Vagina (tissue), 2 donors: ENCODE measurements at regions not wholly inside any gene's neighbourhood (a gene's known extent, or its start where the extent isn't known, plus 50 kb on each side); places are given as distances from the start of the nearest gene placed in this dataset.

Experiments
- DNase-seq, 2 donors: peaks; one replicate each; pipeline ENCODE4 v3.0.0-alpha.2; 2017; ENCODE audit errors: extremely low spot score in 2 of 2
- H3K27ac ChIP-seq: fragments of 200-600 bp; sonication (generic); one replicate; pipeline ENCODE4 v1.5.1; 2019
- H3K27me3 ChIP-seq: fragments of 200-600 bp; sonication (generic); one replicate; pipeline ENCODE4 v1.5.1; 2019
- H3K36me3 ChIP-seq, 2 donors: fragments of 200-600 bp; sonication (generic); one replicate each; pipeline ENCODE4 v1.5.1; 2017 to 2019
- H3K4me1 ChIP-seq: fragments of 200-600 bp; sonication (generic); one replicate; pipeline ENCODE4 v1.5.1; 2019
- H3K4me3 ChIP-seq, 2 donors: fragments of 200-600 bp; sonication (generic); 1 replicate in 1 of 2; 2 replicates in 1 of 2; pipeline ENCODE4 v1.5.1; 2016 to 2019
- H3K9me3 ChIP-seq: fragments of 200-600 bp; sonication (generic); one replicate; pipeline ENCODE4 v1.5.1; 2019
- POLR2A ChIP-seq, 2 donors: fragments of 450-650 bp; IDR thresholded peaks; one replicate each; pipeline ENCODE4 v1.6.1; 2017; ENCODE audit warnings: antibody characterized with exemption in 2 of 2, mild to moderate bottlenecking in 2 of 2, moderate library complexity in 2 of 2
- POLR2AphosphoS5 ChIP-seq, 2 donors: sonication (generic); formaldehyde crosslinking; IDR thresholded peaks; one replicate each; pipeline ENCODE4 v1.9.0; 2017; ENCODE audit warnings: antibody characterized with exemption in 2 of 2, mild to moderate bottlenecking in 2 of 2, low read depth in 1 of 2; ENCODE audit not compliant: insufficient read depth in 1 of 2
- intact Hi-C: fragments of 100-400 bp; cut with DNase I; formaldehyde crosslinking; loops from one replicate; pipeline ENCODE4 v1.15.1; 2023
- TF ChIP-seq, protein P1 (sequence below), 3 experiments: fragments of 450-650 bp in 2 of 3; fragments of 200-600 bp in 1 of 3; sonication (generic) in 1 of 3; IDR thresholded peaks; one replicate each; pipeline ENCODE4 v1.5.1; 2017 to 2019; ENCODE audit warnings: antibody characterized with exemption in 3 of 3, mild to moderate bottlenecking in 2 of 3, moderate library complexity in 2 of 3

DNA sequence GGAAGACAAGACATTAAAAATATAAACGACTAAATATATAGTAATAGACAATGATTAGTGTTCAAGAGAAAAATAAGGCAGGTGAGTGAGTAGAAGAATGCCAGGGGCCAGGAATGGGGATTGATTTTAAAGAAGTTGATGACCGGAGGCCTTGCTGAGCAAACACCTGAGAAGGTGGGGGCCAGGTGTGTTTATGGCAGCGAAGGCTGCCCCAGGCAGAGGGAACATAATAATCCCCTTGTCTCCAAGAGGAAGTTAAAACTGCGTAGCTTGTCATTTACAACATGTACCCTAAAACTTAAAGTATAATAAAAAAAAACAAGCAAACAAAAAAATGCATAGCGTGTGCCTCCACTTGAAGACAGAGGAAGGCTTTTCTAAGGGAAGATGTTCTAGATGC lies 220.3 kb downstream of the URB2 start:
- H3K4me3 ChIP-seq, result no peak overlapping the region
- peaks cover 16% of the 10 kb centered on the region for H3K4me1 ChIP-seq
- TF ChIP-seq POLR2A (IDR thresholded peaks at IDR 0.05), result no peak
- TF ChIP-seq, protein P1, sequence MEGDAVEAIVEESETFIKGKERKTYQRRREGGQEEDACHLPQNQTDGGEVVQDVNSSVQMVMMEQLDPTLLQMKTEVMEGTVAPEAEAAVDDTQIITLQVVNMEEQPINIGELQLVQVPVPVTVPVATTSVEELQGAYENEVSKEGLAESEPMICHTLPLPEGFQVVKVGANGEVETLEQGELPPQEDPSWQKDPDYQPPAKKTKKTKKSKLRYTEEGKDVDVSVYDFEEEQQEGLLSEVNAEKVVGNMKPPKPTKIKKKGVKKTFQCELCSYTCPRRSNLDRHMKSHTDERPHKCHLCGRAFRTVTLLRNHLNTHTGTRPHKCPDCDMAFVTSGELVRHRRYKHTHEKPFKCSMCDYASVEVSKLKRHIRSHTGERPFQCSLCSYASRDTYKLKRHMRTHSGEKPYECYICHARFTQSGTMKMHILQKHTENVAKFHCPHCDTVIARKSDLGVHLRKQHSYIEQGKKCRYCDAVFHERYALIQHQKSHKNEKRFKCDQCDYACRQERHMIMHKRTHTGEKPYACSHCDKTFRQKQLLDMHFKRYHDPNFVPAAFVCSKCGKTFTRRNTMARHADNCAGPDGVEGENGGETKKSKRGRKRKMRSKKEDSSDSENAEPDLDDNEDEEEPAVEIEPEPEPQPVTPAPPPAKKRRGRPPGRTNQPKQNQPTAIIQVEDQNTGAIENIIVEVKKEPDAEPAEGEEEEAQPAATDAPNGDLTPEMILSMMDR (IDR thresholded peaks at IDR 0.05), result no peak
- TF ChIP-seq POLR2AphosphoS5 (IDR thresholded peaks at IDR 0.05; ENCODE audit: insufficient read depth in 1 of 2, low read depth in 1 of 2), result no peak
- intact Hi-C loops, result no loop called here
- no peak overlapping the region for H3K27ac ChIP-seq
- DNase-seq, result no peak
- H3K9me3 ChIP-seq, result no peaks in the 10 kb centered on the region
- no peaks in the 10 kb centered on the region for H3K27me3 ChIP-seq
- H3K36me3 ChIP-seq, result no peaks in the 10 kb centered on the region

GRCh38 chr1:229848752-229849677 lies 218.0 kb upstream of the GALNT2 start:
- no peak for DNase-seq
- Histone ChIP-seq H3K4me1 (peaks cover 11% of the 10 kb centered on the region), H3K4me3 (no peak overlapping the region), H3K9me3 (no peaks in the 10 kb centered on the region), H3K36me3 (no peaks in the 10 kb centered on the region), H3K27me3 (no peaks in the 10 kb centered on the region), H3K27ac (no peak overlapping the region)
- TF ChIP-seq POLR2A (IDR thresholded peaks at IDR 0.05) (no peak), POLR2AphosphoS5 (IDR thresholded peaks at IDR 0.05; ENCODE audit: insufficient read depth in 1 of 2, low read depth in 1 of 2) (no peak)
- TF ChIP-seq, protein P1 (IDR thresholded peaks at IDR 0.05), result no peak
- intact Hi-C loops, result no loop called here

DNA sequence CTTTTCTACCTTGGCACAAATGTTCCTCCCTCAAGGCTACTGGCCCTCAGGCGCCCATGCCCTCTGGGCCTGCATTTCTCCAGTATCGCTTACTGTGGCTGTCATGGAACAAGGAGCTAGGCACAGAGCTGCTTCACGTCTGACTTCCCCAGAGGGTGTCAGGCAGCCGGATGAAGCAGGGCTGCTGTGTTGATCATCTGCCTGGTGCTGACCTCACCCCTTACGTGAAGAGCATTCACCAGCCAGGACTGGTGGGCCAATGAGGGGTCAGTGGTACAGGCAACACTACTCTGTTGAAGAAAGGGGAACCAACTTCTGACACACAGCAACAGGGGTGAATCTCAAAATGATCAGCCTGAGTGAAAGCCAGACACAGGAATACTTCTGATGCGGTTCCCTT lies 215.5 kb upstream of the GALNT2 start:
- no peak overlapping the region for H3K27ac ChIP-seq
- no peak overlapping the region for H3K4me3 ChIP-seq
- H3K36me3 ChIP-seq, result no peaks in the 10 kb centered on the region
- intact Hi-C loops, result no loop called here
- TF ChIP-seq POLR2AphosphoS5 (IDR thresholded peaks at IDR 0.05; ENCODE audit: insufficient read depth in 1 of 2, low read depth in 1 of 2), result no peak
- TF ChIP-seq, protein P1 (IDR thresholded peaks at IDR 0.05), result no peak
- TF ChIP-seq POLR2A (IDR thresholded peaks at IDR 0.05), result no peak
- H3K27me3 ChIP-seq, result no peaks in the 10 kb centered on the region
- H3K4me1 ChIP-seq, result no peaks in the 10 kb centered on the region
- no peak for DNase-seq
- H3K9me3 ChIP-seq, result no peaks in the 10 kb centered on the region

DNA sequence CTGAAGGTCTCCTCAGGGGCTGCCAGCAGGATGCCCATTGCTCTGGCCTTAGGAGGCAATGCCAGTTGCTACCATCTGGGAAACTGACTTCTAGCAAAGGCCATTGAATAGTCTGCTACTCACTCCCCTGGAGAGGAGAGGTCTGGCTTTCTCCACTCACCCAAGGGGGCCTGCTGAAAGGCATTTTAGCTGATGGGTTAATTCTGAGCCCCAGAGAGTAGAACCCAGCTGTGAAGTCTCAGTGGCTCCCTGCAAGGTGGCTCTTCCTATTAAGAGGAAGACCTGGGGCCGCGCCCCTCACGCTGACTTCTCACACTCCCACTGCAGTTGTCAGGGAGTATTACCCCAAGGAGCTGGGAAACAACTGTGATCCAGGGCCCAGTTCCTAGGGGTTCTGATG lies 213.3 kb upstream of the GALNT2 start:
- TF ChIP-seq, protein P1 (IDR thresholded peaks at IDR 0.05), result no peak
- TF ChIP-seq POLR2AphosphoS5 (IDR thresholded peaks at IDR 0.05; ENCODE audit: insufficient read depth in 1 of 2, low read depth in 1 of 2) (no peak), POLR2A (IDR thresholded peaks at IDR 0.05) (no peak)
- H3K27ac ChIP-seq, result no peak overlapping the region
- no peaks in the 10 kb centered on the region for H3K4me1 ChIP-seq
- intact Hi-C loops, result no loop called here
- no peaks in the 10 kb centered on the region for H3K9me3 ChIP-seq
- no peaks in the 10 kb centered on the region for H3K36me3 ChIP-seq
- no peak overlapping the region for H3K4me3 ChIP-seq
- no peak for DNase-seq
- no peaks in the 10 kb centered on the region for H3K27me3 ChIP-seq

DNA sequence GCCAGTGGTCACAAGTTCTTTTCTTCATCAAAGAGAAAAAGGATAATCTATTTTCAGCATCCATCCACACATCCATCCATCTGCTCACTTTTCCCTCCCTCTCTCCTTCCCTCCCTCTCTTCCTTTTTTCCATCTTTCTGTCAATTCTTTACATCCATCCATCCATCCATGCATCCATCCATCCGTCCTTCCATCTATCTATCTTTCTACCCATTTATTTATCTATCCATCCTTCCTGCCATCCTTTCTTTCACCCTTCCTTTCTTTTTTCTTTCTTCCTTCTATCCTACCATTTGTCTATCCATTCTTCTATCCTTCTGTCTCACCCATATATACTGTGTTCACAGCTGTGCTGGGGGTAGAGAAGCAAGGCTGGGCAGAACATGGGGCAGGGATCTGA lies 212.4 kb upstream of the GALNT2 start:
- intact Hi-C loops, result loop anchor here (5.0 kb wide), 1 partner anchor 663 kb away; no protein-coding TSS in a partner anchor
- no peak overlapping the region for H3K27ac ChIP-seq
- H3K9me3 ChIP-seq, result no peaks in the 10 kb centered on the region
- no peak for TF ChIP-seq POLR2A (IDR thresholded peaks at IDR 0.05)
- TF ChIP-seq, protein P1 (IDR thresholded peaks at IDR 0.05), result no peak
- TF ChIP-seq POLR2AphosphoS5 (IDR thresholded peaks at IDR 0.05; ENCODE audit: insufficient read depth in 1 of 2, low read depth in 1 of 2), result no peak
- H3K4me3 ChIP-seq, result no peak overlapping the region
- H3K4me1 ChIP-seq, result no peaks in the 10 kb centered on the region
- H3K27me3 ChIP-seq, result no peaks in the 10 kb centered on the region
- no peak for DNase-seq
- H3K36me3 ChIP-seq, result no peaks in the 10 kb centered on the region
